ENCODE measurements at regions not wholly inside any gene's neighbourhood (a gene's known extent, or its start where the extent isn't known, plus 50 kb on each side); places are given as distances from the start of the nearest gene placed in this dataset.

DNA sequence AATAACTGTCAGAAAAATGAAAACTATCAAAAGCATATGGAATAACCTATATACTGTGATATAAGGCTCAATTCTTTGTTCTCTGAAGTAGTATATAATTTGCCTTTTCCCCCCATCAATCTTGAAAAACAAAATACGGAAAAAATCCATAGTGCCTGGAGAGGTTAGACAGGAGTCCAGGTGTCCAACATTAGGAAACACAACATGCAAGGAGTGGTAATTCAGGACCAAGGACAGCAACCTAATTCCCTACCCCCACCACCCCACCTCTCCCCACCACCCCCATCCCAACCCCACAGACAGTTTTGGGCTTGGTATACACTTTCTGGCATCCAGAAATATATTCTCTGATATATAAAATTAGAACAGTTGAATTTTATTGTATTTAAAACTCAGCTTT lies 55.1 kb upstream of the SLC25A26 start:
- no peak for ATAC-seq (ENCODE audit: insufficient number of reproducible peaks, low FRiP score, low read depth)
- no peaks in the 10 kb centered on the region for H3K36me3 ChIP-seq
- DNase-seq (ENCODE audit: low spot score), result no peak
- H3K4me1 ChIP-seq (ENCODE audit: control insufficient read depth in 1 of 2, low read depth in 2 of 2), result no peaks in the 10 kb centered on the region
- TF ChIP-seq, protein P1, sequence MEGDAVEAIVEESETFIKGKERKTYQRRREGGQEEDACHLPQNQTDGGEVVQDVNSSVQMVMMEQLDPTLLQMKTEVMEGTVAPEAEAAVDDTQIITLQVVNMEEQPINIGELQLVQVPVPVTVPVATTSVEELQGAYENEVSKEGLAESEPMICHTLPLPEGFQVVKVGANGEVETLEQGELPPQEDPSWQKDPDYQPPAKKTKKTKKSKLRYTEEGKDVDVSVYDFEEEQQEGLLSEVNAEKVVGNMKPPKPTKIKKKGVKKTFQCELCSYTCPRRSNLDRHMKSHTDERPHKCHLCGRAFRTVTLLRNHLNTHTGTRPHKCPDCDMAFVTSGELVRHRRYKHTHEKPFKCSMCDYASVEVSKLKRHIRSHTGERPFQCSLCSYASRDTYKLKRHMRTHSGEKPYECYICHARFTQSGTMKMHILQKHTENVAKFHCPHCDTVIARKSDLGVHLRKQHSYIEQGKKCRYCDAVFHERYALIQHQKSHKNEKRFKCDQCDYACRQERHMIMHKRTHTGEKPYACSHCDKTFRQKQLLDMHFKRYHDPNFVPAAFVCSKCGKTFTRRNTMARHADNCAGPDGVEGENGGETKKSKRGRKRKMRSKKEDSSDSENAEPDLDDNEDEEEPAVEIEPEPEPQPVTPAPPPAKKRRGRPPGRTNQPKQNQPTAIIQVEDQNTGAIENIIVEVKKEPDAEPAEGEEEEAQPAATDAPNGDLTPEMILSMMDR (IDR thresholded peaks at IDR 0.05), result no peak
- no peaks in the 10 kb centered on the region for H3K27me3 ChIP-seq (replicated peaks; ENCODE audit: insufficient read depth)
- H3K4me3 ChIP-seq, result no peak overlapping the region
- H3K9me3 ChIP-seq, result no peaks in the 10 kb centered on the region
- no peak overlapping the region for H3K27ac ChIP-seq

GRCh38 chr3:66164155-66164554 lies 56.6 kb upstream of the SLC25A26 start:
- no peaks in the 10 kb centered on the region for H3K4me1 ChIP-seq (ENCODE audit: control insufficient read depth in 1 of 2, low read depth in 2 of 2)
- no peak for DNase-seq (ENCODE audit: low spot score)
- H3K27me3 ChIP-seq (replicated peaks; ENCODE audit: insufficient read depth), result no peaks in the 10 kb centered on the region
- H3K9me3 ChIP-seq, result no peaks in the 10 kb centered on the region
- ATAC-seq (ENCODE audit: insufficient number of reproducible peaks, low FRiP score, low read depth), result no peak
- no peaks in the 10 kb centered on the region for H3K36me3 ChIP-seq
- H3K4me3 ChIP-seq, result no peak overlapping the region
- TF ChIP-seq, protein P1 (IDR thresholded peaks at IDR 0.05), result no peak
- H3K27ac ChIP-seq, result no peak overlapping the region

DNA sequence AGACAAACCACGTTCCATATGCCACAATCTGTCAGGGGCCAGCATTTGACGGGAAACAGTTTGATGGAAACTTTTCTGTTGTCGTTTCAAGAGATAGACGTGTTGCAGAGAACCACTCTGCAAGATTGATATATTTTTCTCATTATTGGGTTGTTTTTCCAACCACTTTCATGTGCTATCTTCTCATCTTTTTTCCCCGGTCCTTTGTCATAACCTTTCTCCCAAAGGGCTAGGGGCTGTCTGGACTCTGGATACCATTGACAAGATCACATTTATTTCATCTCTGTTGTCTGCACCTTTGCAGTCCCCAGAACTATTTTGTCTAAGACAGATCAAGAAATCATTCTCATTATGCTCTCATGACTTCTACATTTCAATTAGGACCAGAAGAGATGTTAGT lies 57.6 kb upstream of the SLC25A26 start:
- H3K9me3 ChIP-seq, result no peaks in the 10 kb centered on the region
- no peaks in the 10 kb centered on the region for H3K4me1 ChIP-seq (ENCODE audit: control insufficient read depth in 1 of 2, low read depth in 2 of 2)
- no peak for DNase-seq (ENCODE audit: low spot score)
- TF ChIP-seq, protein P1 (IDR thresholded peaks at IDR 0.05), result no peak
- no peak overlapping the region for H3K27ac ChIP-seq
- H3K27me3 ChIP-seq (replicated peaks; ENCODE audit: insufficient read depth), result no peaks in the 10 kb centered on the region
- no peaks in the 10 kb centered on the region for H3K36me3 ChIP-seq
- no peak overlapping the region for H3K4me3 ChIP-seq
- ATAC-seq (ENCODE audit: insufficient number of reproducible peaks, low FRiP score, low read depth), result no peak

- H3K4me3 ChIP-seq, result no peak overlapping the region
- no peak overlapping the region for H3K27ac ChIP-seq
- TF ChIP-seq, protein P1 (IDR thresholded peaks at IDR 0.05), result no peak
- no peaks in the 10 kb centered on the region for H3K27me3 ChIP-seq (replicated peaks; ENCODE audit: insufficient read depth)
- H3K36me3 ChIP-seq, result no peaks in the 10 kb centered on the region
- no peak for DNase-seq (ENCODE audit: low spot score)
- ATAC-seq (ENCODE audit: insufficient number of reproducible peaks, low FRiP score, low read depth), result no peak
- no peaks in the 10 kb centered on the region for H3K9me3 ChIP-seq
- no peaks in the 10 kb centered on the region for H3K4me1 ChIP-seq (ENCODE audit: control insufficient read depth in 1 of 2, low read depth in 2 of 2)
Measured at GRCh38 chr3:66162766-66163165, 58.0 kb upstream of the SLC25A26 start.

DNA sequence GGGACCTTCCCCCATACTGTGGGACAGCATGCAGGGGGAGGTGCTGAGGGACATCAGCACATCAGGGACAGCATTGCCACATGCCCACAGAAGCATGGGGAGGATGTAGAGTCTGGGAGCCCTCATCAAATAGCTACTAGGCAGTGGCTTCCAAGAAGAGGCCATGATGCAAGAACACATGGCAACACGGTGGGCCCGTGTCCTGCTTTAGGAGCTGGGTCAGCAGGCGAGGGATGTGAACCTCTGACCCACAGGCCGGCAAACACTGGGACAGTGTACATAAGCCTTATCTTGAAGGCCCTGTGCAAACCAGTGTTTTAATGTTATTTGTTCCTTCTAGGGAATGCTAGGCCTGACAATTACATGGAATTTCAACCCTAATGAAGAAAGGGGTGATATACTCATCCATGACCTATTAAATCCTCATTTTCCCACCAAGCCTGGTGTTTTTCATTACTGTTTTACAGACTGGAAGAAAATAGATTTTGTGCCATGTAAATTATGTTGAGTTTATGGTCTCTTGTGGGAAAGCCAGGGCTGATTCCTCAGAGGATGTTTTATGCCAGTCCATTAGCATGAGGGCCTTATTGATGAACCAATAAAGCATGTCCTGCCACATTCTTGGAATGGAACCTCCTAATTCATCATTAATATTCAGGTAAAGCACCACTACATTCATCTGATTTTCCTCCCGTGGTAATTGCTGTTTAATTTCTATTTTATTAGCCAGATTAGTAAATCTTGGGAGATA lies 61.7 kb upstream of the SLC25A26 start:
- Histone ChIP-seq H3K36me3 (no peaks in the 10 kb centered on the region), H3K4me1 (ENCODE audit: control insufficient read depth in 1 of 2, low read depth in 2 of 2) (peaks cover 0 to 12% of the 10 kb centered on the region in 2 donors), H3K4me3 (no peak overlapping the region), H3K27ac (no peak overlapping the region), H3K27me3 (replicated peaks; ENCODE audit: insufficient read depth) (no peaks in the 10 kb centered on the region), H3K9me3 (no peaks in the 10 kb centered on the region)
- TF ChIP-seq, protein P1 (IDR thresholded peaks at IDR 0.05), result no peak
- DNase-seq (ENCODE audit: low spot score) (no peak), ATAC-seq (ENCODE audit: insufficient number of reproducible peaks, low FRiP score, low read depth) (no peak)
